GM12875 (cell line): ENCODE measurements at regions not wholly inside any gene's neighbourhood (a gene's known extent, or its start where the extent isn't known, plus 50 kb on each side); places are given as distances from the start of the nearest gene placed in this dataset.

Experiments used
- H3K4me3 ChIP-seq: one replicate; pipeline ENCODE4 v1.5.1; 2011; ENCODE audit warnings: low read depth, low read length, control low read depth
- TF ChIP-seq, protein P1 (sequence below): IDR thresholded peaks from 2 replicates; pipeline ENCODE4 v1.5.1; 2011; ENCODE audit warnings: low read depth, mild to moderate bottlenecking, control low read depth, inconsistent platforms, low read length, moderate library complexity, borderline replicate concordance; ENCODE audit not compliant: insufficient read depth

- TF ChIP-seq, protein P1, sequence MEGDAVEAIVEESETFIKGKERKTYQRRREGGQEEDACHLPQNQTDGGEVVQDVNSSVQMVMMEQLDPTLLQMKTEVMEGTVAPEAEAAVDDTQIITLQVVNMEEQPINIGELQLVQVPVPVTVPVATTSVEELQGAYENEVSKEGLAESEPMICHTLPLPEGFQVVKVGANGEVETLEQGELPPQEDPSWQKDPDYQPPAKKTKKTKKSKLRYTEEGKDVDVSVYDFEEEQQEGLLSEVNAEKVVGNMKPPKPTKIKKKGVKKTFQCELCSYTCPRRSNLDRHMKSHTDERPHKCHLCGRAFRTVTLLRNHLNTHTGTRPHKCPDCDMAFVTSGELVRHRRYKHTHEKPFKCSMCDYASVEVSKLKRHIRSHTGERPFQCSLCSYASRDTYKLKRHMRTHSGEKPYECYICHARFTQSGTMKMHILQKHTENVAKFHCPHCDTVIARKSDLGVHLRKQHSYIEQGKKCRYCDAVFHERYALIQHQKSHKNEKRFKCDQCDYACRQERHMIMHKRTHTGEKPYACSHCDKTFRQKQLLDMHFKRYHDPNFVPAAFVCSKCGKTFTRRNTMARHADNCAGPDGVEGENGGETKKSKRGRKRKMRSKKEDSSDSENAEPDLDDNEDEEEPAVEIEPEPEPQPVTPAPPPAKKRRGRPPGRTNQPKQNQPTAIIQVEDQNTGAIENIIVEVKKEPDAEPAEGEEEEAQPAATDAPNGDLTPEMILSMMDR = no peak
- H3K4me3 ChIP-seq = no peak overlapping the region
Measured at GRCh38 chr1:38466487-38466886, 393.1 kb downstream of the RRAGC start.

DNA sequence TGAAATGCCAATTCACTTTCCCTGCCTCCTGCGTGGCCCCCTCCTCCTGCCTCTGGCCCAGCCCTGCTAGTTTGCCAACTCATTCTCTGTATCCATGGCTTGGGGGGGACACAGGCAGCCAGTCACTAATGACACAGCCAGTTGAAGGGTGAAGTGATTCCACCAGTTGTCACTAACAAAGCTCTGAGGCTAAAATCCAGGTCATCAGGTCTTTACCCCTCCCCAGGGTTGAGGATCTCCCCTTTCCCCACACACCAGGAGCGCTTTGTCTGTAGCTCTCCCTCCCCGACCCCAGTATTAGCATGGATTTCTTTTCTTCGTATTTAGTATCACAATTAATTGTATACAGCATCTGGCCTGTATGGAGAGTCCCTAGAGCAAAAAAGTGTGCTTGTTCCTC lies 394.1 kb downstream of the RRAGC start:
- H3K4me3 ChIP-seq = no peak overlapping the region
- TF ChIP-seq, protein P1 = no peak

- TF ChIP-seq, protein P1 = no peak
- H3K4me3 ChIP-seq = no peak overlapping the region
Measured at GRCh38 chr1:38464071-38464661, 395.4 kb downstream of the RRAGC start.

DNA sequence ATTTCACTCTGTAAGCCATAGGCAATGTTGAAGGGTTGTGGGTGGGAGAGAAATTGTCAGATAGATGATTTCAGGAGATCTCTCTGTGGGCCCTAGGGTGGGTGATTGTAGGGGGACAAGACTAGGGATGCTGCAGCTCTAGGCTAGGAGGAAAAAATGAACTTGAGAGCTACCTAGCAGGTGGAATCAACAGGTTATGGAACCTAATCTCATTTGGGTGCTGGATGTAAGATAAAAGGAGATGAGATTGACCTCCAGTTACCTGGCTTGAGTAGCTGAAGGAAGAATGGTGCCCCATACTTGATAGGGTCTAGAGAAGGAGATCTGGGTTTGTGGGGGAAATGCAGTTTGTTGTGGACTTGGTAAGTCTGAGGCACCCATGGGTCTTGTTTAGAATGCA lies 396.5 kb downstream of the RRAGC start:
- TF ChIP-seq, protein P1 = no peak
- no peak overlapping the region for H3K4me3 ChIP-seq

- TF ChIP-seq, protein P1 = no peak
- H3K4me3 ChIP-seq = no peak overlapping the region
Measured at GRCh38 chr1:38456531-38456876, 403.1 kb downstream of the RRAGC start.

GRCh38 chr1:38455829-38456530 lies 403.6 kb downstream of the RRAGC start:
- no peak overlapping the region for H3K4me3 ChIP-seq
- TF ChIP-seq, protein P1 = no peak

DNA sequence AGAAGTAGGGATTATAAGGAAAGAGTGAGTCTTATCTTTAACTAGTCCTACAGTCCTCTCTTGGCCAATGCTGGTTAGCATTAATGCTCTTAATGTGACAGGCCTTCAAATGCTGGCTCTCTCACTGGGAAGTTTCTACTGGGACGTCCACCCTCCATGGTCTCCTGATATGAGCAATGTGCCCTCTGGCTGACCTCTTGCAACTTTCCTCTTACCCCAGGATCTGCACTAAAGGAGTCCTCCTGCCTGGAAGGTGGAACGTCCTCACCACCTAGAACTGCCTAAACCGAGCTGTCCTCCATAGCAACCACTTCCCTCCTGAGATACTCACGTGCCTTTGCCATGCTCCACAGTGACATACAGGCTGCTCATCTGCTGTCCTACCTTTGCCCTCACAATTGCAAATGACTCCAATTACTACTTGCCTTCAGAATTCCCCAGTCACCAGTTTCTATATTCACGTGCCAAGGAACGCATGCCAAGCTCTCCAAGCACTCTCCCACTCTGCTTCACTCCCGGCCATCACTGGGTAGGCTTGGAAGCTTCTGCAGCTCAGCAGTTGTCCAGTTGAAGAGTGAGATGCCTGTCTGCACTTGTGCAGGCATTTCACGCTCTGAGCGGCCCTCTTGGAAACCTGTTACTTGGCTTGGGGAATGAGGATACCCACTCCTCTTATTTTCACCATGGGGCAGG lies 404.7 kb downstream of the RRAGC start:
- TF ChIP-seq, protein P1 = no peak
- no peak overlapping the region for H3K4me3 ChIP-seq
